Breast epithelium (tissue), 3 donors: ENCODE measurements at regions not wholly inside any gene's neighbourhood (a gene's known extent, or its start where the extent isn't known, plus 50 kb on each side); places are given as distances from the start of the nearest gene placed in this dataset.

Experiments used
- CTCF ChIP-seq, 3 donors: fragments of 450-650 bp; IDR thresholded peaks; one replicate each; pipeline ENCODE4 v1.5.1; 2016 to 2017; ENCODE audit warnings: antibody characterized with exemption in 3 of 3, mild to moderate bottlenecking in 3 of 3, moderate library complexity in 3 of 3
- POLR2A ChIP-seq: fragments of 450-650 bp; IDR thresholded peaks from one replicate; pipeline ENCODE4 v1.6.1; 2016; ENCODE audit warnings: antibody characterized with exemption, mild to moderate bottlenecking, moderate library complexity
- POLR2AphosphoS5 ChIP-seq, 3 donors: sonication (generic); formaldehyde crosslinking; IDR thresholded peaks; one replicate each; pipeline ENCODE4 v1.6.1; 2017; ENCODE audit warnings: antibody characterized with exemption in 3 of 3

GRCh38 chr16:85324488-85324887 is 212.2 kb upstream of the CIBAR2 start:
- TF ChIP-seq POLR2A (no peak), CTCF (IDR thresholded peaks at IDR 0.05) (no peak), POLR2AphosphoS5 (IDR thresholded peaks at IDR 0.05) (no peak)
